ENCODE measurements at regions not wholly inside any gene's neighbourhood (a gene's known extent, or its start where the extent isn't known, plus 50 kb on each side); places are given as distances from the start of the nearest gene placed in this dataset.

DNA sequence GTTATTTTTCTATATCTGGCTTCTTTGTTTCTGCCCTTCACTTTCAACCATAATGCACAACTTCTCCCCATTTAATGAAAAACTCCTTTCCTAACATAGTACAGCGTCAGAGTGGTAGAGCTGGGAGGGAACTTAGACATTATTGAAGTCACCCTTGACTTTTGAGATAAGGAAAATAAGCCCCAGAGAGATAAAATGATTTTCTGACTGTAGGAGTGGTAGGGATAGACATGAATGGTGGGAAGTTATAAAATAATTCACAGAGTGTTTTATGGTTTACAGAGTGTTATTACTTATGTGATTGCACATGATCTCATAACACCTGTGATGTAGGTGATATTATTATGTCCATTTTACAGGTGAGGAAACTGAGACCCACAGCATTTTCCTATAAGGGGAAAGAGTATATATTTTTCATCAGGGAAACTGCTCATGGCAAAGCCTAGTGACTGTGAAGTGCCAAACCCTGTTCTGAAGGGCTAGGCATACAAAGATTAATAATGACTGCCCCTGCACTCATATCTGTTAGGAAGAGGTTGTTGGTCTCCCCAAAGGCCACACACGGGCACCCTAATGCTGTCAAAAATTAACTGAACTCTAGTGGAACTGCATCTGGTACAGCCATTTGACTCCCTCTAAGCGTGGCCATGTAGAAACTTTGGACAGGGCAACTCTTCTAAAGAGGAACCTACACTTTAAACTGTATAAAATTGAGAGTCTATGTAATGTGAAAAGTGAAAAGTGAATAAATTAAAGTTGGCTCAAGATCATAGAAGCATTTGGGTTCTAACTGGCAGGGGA lies 61.1 kb upstream of the PICALM start:
- intact Hi-C loops (cut with micrococcal nuclease): no loop called here
- Histone ChIP-seq H3K27me3 (ENCODE audit: low read length) (no peaks in the 10 kb centered on the region), H3K9me3 (ENCODE audit: low read length) (no peaks in the 10 kb centered on the region), H3K9me2 (replicated peaks; ENCODE audit: low read length) (no peaks in the 10 kb centered on the region), H3K79me2 (ENCODE audit: low read length) (no peaks in the 10 kb centered on the region), H4K20me1 (ENCODE audit: low read length) (no peaks in the 10 kb centered on the region), H3K36me3 (ENCODE audit: low read depth, low read length) (no peaks in the 10 kb centered on the region), H3K4me3 (ENCODE audit: low read length) (no peak overlapping the region), H3K9ac (ENCODE audit: low read length) (no peak overlapping the region), H3K4me1 (ENCODE audit: insufficient read depth, low read length) (peaks cover 6% of the 10 kb centered on the region; the same call in 1 of the 2 replicates), H3F3A (ENCODE audit: low read length, unreplicated experiment) (no peaks in the 10 kb centered on the region), H3K27ac (ENCODE audit: low read length) (no peak overlapping the region), H3K4me2 (ENCODE audit: low read length) (no peak overlapping the region), H2AFZ (ENCODE audit: low read length) (no peak overlapping the region)
- POLR2A ChIA-PET (ENCODE audit: unreplicated experiment): no interaction called here
- TF ChIP-seq EZH2 (IDR thresholded peaks at IDR 0.05; ENCODE audit: low read length, unreplicated experiment) (no peak), EZH2phosphoT487 (IDR thresholded peaks at IDR 0.05; ENCODE audit: borderline replicate concordance, low read length) (no peak)
- TF ChIP-seq, protein P1, sequence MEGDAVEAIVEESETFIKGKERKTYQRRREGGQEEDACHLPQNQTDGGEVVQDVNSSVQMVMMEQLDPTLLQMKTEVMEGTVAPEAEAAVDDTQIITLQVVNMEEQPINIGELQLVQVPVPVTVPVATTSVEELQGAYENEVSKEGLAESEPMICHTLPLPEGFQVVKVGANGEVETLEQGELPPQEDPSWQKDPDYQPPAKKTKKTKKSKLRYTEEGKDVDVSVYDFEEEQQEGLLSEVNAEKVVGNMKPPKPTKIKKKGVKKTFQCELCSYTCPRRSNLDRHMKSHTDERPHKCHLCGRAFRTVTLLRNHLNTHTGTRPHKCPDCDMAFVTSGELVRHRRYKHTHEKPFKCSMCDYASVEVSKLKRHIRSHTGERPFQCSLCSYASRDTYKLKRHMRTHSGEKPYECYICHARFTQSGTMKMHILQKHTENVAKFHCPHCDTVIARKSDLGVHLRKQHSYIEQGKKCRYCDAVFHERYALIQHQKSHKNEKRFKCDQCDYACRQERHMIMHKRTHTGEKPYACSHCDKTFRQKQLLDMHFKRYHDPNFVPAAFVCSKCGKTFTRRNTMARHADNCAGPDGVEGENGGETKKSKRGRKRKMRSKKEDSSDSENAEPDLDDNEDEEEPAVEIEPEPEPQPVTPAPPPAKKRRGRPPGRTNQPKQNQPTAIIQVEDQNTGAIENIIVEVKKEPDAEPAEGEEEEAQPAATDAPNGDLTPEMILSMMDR (conservative IDR thresholded peaks at IDR 0.05; ENCODE audit: low read depth, low read length): no peak
- BruUV-seq (replicated peaks): no TSS peak
- CTCF ChIA-PET: no interaction called here
- DNase-seq (no peak), ATAC-seq (no peak)

DNA sequence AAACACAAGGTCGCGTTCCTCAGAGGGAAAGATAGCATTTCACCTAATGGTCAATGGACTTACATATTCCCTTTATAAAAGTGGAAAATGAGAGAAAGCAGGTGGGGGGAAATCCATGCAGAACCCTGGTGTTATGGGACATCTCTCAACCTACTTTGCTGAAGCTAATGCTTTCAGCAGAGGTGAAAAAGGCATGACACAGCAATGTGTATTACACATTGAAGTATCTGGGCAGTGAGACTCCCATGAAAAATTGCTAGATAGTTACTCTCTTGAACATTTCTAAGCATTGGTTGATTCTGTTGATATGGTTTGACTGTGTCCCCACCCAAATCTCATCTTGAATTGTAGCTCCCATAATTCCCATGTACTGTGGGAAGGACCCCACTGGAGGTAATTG lies 60.0 kb upstream of the PICALM start:
- Histone ChIP-seq H3F3A (ENCODE audit: low read length, unreplicated experiment) (no peaks in the 10 kb centered on the region), H3K27me3 (ENCODE audit: low read length) (no peaks in the 10 kb centered on the region), H3K27ac (ENCODE audit: low read length) (no peak overlapping the region), H3K4me3 (ENCODE audit: low read length) (no peak overlapping the region), H3K9me3 (ENCODE audit: low read length) (no peaks in the 10 kb centered on the region), H3K36me3 (ENCODE audit: low read depth, low read length) (no peaks in the 10 kb centered on the region), H3K4me2 (ENCODE audit: low read length) (no peak overlapping the region), H4K20me1 (ENCODE audit: low read length) (no peaks in the 10 kb centered on the region), H3K9me2 (replicated peaks; ENCODE audit: low read length) (no peaks in the 10 kb centered on the region), H3K79me2 (ENCODE audit: low read length) (no peaks in the 10 kb centered on the region), H3K4me1 (ENCODE audit: insufficient read depth, low read length) (no peaks in the 10 kb centered on the region), H2AFZ (ENCODE audit: low read length) (no peak overlapping the region), H3K9ac (ENCODE audit: low read length) (no peak overlapping the region)
- no peak for TF ChIP-seq EZH2 (IDR thresholded peaks at IDR 0.05; ENCODE audit: low read length, unreplicated experiment)
- TF ChIP-seq, protein P1 (conservative IDR thresholded peaks at IDR 0.05; ENCODE audit: low read depth, low read length): no peak
- CTCF ChIA-PET: no interaction called here
- no peak for ATAC-seq
- intact Hi-C loops (cut with micrococcal nuclease): no loop called here
- no peak for DNase-seq
- POLR2A ChIA-PET (ENCODE audit: unreplicated experiment): no interaction called here
- no TSS peak for BruUV-seq (replicated peaks)

DNA sequence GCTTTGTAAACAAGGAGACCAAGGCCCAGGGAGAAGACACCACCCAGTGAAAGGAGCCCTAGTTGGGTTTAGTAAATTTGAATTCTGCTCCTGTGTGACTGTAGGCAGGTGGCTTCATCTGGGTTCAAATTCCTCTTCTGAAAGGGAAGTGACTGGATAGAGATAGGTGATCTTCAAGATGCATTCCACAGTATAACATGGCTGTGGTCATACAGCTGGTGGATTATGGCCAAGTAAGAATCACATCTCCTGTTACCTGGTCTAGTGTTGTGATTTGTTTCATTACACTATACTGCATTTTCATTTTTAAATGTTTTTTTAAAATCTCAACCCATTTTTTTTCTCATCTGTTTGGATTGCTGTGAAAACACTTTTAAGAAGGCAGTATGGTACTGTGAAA lies 58.0 kb upstream of the PICALM start:
- no peak overlapping the region for H2AFZ ChIP-seq (ENCODE audit: low read length)
- H4K20me1 ChIP-seq (ENCODE audit: low read length): no peaks in the 10 kb centered on the region
- no peaks in the 10 kb centered on the region for H3K4me1 ChIP-seq (ENCODE audit: insufficient read depth, low read length)
- no peak for DNase-seq
- H3K9me2 ChIP-seq (replicated peaks; ENCODE audit: low read length): no peaks in the 10 kb centered on the region
- no peak for ATAC-seq
- no peak overlapping the region for H3K4me2 ChIP-seq (ENCODE audit: low read length)
- H3F3A ChIP-seq (ENCODE audit: low read length, unreplicated experiment): no peaks in the 10 kb centered on the region
- ChIA-PET POLR2A (ENCODE audit: unreplicated experiment) (no interaction called here), CTCF (no interaction called here)
- H3K27ac ChIP-seq (ENCODE audit: low read length): no peak overlapping the region
- intact Hi-C loops (cut with micrococcal nuclease): no loop called here
- H3K4me3 ChIP-seq (ENCODE audit: low read length): no peak overlapping the region
- no peak overlapping the region for H3K9ac ChIP-seq (ENCODE audit: low read length)
- H3K79me2 ChIP-seq (ENCODE audit: low read length): no peaks in the 10 kb centered on the region
- H3K36me3 ChIP-seq (ENCODE audit: low read depth, low read length): no peaks in the 10 kb centered on the region
- TF ChIP-seq EZH2 (IDR thresholded peaks at IDR 0.05; ENCODE audit: low read length, unreplicated experiment) (no peak), EZH2phosphoT487 (IDR thresholded peaks at IDR 0.05; ENCODE audit: borderline replicate concordance, low read length) (no peak)
- TF ChIP-seq, protein P1 (conservative IDR thresholded peaks at IDR 0.05; ENCODE audit: low read depth, low read length): no peak
- no peaks in the 10 kb centered on the region for H3K27me3 ChIP-seq (ENCODE audit: low read length)
- no TSS peak for BruUV-seq (replicated peaks)
- no peaks in the 10 kb centered on the region for H3K9me3 ChIP-seq (ENCODE audit: low read length)

All from PC-3 (cell line).